HG02981 (cell line): ENCODE measurements at regions not wholly inside any gene's neighbourhood (a gene's known extent, or its start where the extent isn't known, plus 50 kb on each side); places are given as distances from the start of the nearest gene placed in this dataset.

Experiments
- ATAC-seq: cut with Tn5 transposase; IDR thresholded peaks from one replicate; pipeline ENCODE4 v1.9.1; 2021; ENCODE audit warnings: mild to moderate bottlenecking, moderate library complexity; ENCODE audit not compliant: unreplicated experiment

DNA sequence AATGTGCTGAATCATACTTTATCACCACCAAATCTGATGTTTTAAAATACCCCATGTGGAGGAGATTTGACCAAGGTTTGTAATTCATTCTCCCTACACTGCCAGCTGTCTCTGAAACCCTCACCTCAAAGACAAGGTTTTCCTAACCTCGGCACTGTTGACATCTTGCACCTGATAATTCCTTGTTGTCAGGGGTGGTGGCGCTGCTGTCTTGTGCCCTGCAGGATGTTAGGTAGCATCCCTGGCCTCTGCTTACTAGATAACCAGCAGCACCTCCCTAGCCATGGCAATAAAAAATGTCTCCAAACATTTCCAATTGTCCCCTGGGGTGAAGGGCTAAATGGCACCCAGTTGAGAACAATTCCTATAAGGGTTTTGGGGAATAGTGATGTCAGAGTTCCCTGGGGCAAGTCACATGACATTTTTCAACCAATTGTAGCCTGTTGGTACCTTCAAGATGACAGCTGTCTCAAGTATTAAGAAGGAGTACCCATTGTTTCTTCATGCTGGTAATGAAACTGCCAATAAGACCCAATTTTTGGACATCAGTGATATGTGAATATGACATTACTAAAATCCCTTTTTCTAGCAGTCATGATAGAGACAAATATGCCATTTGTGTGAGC lies 160.6 kb upstream of the PLCXD3 start:
- no peak for ATAC-seq

GRCh38 chr5:41670216-41670615 lies 159.8 kb upstream of the PLCXD3 start:
- ATAC-seq, result no peak

- no peak for ATAC-seq
These were observed 150.9 kb upstream of the PLCXD3 start for GRCh38 chr5:41661254-41661653.

DNA sequence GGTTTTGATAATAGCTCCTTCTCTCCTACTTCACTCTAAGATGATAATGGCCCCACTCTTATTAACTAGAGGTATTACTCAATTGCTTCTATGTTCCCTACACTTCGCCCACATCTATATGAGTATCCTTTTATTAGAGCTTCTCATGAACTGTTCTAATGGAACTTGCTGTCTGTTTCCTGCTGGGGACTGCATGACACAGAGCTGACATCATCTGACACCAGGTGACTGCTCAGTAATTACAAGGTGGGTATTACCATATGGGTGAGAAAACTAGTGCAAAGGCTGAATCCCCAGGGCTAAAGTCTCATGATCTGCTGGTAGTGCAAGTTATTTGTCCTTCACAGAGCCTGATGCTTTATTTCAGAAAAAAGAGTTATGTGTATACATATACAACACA lies 146.2 kb upstream of the PLCXD3 start:
- ATAC-seq, result no peak

- ATAC-seq, result no peak
These were observed 139.7 kb upstream of the PLCXD3 start for GRCh38 chr5:41650131-41650530.

DNA sequence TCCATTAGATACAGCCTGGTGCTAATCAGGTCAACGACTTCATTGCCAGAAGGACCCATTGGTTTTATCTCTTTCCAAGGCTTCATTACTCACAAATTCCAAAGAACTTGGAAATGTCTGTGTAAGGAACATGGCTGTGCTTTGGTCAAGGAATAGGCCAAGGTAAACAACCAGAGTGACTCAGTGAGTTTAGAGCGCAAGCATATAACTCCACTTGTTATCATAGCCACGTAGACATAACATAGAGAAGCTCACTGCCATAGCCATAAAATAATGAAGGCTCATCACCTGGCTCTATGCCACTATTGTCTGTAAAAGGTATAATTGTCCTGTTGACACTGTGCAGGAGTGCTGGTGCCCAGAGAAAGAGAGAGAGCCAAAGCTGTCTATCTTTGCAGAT lies 139.3 kb upstream of the PLCXD3 start:
- no peak for ATAC-seq

DNA sequence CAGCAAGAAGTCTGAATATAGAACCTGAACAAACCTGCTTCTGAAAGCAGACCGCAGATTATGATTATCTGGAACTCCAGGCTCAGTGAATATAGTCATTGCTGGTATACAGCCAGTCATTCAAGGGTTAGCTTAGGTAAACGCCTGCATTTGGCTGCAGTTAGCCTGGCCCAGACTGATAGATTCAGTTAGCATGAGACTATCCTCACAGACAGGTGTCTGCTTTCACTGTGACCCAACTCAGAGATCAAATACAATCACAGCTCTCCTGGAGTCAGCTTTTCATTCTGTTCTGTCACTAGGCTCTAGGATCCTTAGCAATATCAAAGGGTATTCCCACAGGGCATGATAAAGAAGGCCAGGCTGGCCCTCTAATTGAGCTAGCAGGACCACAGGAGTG lies 138.6 kb upstream of the PLCXD3 start:
- ATAC-seq, result no peak

DNA sequence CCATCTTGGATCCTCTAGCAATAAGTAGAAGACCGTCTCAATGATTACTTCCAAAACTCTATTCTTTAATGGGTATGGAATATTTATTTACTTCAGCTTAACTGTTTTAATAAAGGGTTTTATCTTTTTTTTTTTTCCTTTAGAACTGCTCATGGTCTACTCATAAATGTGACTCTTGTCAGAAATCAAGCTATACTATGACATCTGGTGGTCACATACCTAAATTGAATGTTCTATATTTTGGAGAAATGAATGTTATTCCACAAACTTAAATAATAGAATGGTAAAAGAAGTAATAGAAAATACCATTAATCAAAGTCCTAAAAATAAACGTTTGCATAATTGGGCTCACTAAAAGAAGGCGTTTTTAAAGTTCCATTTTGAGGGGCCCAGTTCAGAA lies 131.2 kb upstream of the PLCXD3 start:
- ATAC-seq, result no peak

DNA sequence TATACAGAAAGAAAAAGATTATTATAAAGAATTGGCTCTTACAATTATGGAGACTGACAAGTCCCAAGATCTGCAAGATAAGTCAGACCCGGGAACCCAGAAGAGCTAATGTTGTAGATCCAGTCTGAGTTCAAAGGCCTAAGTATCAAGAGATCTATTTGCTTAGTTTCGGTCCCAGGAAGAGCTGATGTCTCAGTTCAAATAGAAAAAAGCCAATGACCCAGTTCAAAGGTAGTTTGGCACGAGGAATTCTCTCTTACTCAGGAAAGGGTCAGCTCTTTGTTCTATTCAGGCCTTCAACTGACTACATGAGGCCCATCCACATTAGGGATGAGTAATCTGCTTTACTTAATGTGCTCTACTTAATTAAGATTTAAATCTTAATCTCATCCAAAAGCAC lies 128.3 kb upstream of the PLCXD3 start:
- no peak for ATAC-seq

GRCh38 chr5:41637869-41638268 lies 127.5 kb upstream of the PLCXD3 start:
- ATAC-seq, result no peak

GRCh38 chr5:41637424-41637823 lies 127.0 kb upstream of the PLCXD3 start:
- no peak for ATAC-seq

- peak; percentile 89 for ATAC-seq
These were observed 126.2 kb upstream of the PLCXD3 start for GRCh38 chr5:41636605-41637004.

GRCh38 chr5:41629897-41630296 lies 119.5 kb upstream of the PLCXD3 start:
- no peak for ATAC-seq

- ATAC-seq, result no peak
These were observed 115.2 kb upstream of the PLCXD3 start for GRCh38 chr5:41625571-41625970.

- ATAC-seq, result no peak
These were observed 111.0 kb upstream of the PLCXD3 start for GRCh38 chr5:41621420-41621819.

- no peak for ATAC-seq
These were observed 107.6 kb upstream of the PLCXD3 start for GRCh38 chr5:41617843-41618515.

DNA sequence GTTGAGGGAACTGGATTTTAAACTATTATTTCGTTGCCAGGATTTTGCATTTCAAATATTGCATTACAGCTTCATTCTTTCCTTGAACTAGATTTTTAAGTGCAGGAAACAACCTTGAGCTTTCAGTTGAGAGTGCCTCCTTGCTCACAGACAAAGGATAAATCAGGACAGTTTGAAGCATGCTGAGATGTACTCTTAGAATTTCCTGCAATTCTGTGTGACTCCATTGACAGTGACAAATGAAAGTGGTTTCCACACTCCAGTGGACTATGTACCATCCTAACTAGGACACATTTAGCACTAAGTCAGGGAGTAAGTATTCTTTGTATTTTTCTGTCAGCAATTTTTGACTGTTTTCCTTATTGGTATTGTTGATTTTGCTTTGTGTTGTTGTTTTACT lies 100.0 kb upstream of the PLCXD3 start:
- no peak for ATAC-seq

GRCh38 chr5:41600731-41601130 lies 90.3 kb upstream of the PLCXD3 start:
- no peak for ATAC-seq

- no peak for ATAC-seq
These were observed 87.6 kb upstream of the PLCXD3 start for GRCh38 chr5:41598011-41598410.

DNA sequence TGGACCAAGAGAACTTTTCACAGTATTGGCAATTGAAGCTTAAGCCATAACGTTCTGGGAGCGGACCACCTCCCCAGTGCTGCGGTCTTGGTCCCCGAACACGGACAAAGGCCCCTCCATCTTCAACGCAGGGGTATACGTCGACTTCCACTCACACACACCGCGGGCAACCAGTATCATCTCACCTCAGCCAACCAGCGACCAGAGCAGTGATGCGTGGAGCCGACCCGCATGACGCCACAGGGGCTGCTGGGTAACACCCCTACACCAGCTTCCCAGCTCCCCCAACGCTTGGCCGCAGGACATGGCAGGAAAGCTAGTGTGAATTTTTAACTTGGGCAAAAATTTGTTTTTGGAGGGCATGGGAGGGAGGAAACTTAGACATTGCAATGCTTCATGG lies 77.3 kb upstream of the PLCXD3 start:
- ATAC-seq, result no peak

DNA sequence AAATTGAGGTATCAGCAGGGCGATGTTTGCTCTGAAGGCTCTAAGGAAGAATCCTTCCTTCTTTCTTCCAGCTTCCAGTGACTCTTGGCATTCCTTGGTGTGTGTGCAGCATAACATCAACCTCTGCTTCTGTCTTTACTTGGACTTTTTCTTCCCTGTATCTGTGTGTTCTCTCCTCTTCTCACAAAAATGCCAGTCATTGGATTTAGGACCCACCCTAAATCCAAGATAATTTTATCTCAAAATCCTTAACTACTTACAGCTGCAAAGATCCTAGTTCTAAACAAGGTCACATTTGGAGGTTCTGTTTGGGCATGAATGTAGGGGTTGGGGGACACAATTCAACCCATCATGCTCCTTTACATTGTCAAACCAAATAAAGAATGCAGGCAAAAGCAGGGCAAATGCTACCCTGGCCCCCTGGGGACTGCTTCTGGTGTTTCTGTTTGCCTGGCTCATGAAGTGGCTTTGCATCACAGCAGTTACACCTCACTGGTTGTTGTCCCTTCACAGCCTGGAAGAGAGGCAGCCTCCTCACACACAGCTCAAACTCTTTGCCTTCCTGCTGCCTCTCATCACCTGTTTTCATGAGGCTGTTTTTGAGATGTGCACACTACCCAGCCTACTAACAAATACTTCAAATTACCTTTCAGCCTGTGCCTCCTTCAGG lies 64.8 kb upstream of the PLCXD3 start:
- ATAC-seq, result no peak

DNA sequence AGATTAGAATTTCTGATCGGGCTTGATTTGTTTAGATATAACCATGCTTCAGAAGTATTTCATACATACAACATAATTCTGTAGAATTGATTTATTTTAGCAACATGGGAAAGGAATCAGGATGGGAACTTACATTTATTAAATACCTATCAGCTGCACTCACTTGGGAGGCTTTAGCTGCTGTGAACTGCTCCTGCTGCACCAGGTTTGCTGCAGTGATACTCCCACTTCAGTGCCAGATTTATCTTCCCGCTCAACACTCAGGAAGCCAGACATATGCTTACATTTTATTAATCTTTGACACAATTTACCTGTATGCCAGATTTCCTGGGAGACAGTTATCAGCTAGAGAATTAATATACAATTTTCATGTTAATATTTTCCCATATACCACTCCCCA lies 64.0 kb upstream of the PLCXD3 start:
- no peak for ATAC-seq
